ENCODE measurements at regions not wholly inside any gene's neighbourhood (a gene's known extent, or its start where the extent isn't known, plus 50 kb on each side); places are given as distances from the start of the nearest gene placed in this dataset.

- no peak for TF ChIP-seq ZNF350 (tag by site-specific recombination; IDR thresholded peaks at IDR 0.05)
- TF ChIP-seq CTCF (tag by site-specific recombination; IDR thresholded peaks at IDR 0.05): no peak
- TF ChIP-seq ZSCAN5A (tag by site-specific recombination; IDR thresholded peaks at IDR 0.05): no peak
- no peak for TF ChIP-seq ZNF423 (tag by site-specific recombination; IDR thresholded peaks at IDR 0.05)
- no peak for TF ChIP-seq ZNF184 (tag by site-specific recombination; IDR thresholded peaks at IDR 0.05)
- no peak for TF ChIP-seq ZNF214 (tag by site-specific recombination; IDR thresholded peaks at IDR 0.05; ENCODE audit: borderline replicate concordance)
- TF ChIP-seq REPIN1 (tag by site-specific recombination; IDR thresholded peaks at IDR 0.05; ENCODE audit: low read depth): no peak
- TF ChIP-seq ZNF133 (tag by site-specific recombination; IDR thresholded peaks at IDR 0.05): no peak
- no peak for TF ChIP-seq ZNF302 (tag by site-specific recombination; IDR thresholded peaks at IDR 0.05; ENCODE audit: low read depth)
- TF ChIP-seq ZNF19 (tag by site-specific recombination; IDR thresholded peaks at IDR 0.05; ENCODE audit: low read depth): no peak
- TF ChIP-seq PATZ1 (tag by site-specific recombination; IDR thresholded peaks at IDR 0.05): no peak
Observed at GRCh38 chr1:199155166-199156019, 516.6 kb downstream of the PTPRC start.

Data from HEK293 (cell line).